Endodermal cell (in vitro differentiated cells): ENCODE measurements at regions not wholly inside any gene's neighbourhood (a gene's known extent, or its start where the extent isn't known, plus 50 kb on each side); places are given as distances from the start of the nearest gene placed in this dataset.

Experiments used
- DNase-seq: peaks from one replicate; pipeline ENCODE4 v3.0.0-alpha.2; 2017
- H3K27ac ChIP-seq: 2 replicates; pipeline ENCODE4 v1.5.1; 2013; ENCODE audit warnings: mild to moderate bottlenecking, low read depth, low read length, moderate library complexity
- H3K27me3 ChIP-seq: 2 replicates; pipeline ENCODE4 v1.6.1; 2013; ENCODE audit warnings: mild to moderate bottlenecking, low read length, moderate library complexity; ENCODE audit not compliant: insufficient read depth, control insufficient read depth, poor library complexity, severe bottlenecking
- H3K36me3 ChIP-seq: 2 replicates; pipeline ENCODE4 v1.7.0; 2013; ENCODE audit warnings: mild to moderate bottlenecking, low read length, moderate library complexity; ENCODE audit not compliant: control insufficient read depth, insufficient read depth
- H3K4me1 ChIP-seq: one replicate; pipeline ENCODE4 v1.7.0; 2013; ENCODE audit warnings: low read length; ENCODE audit not compliant: control insufficient read depth, insufficient read depth
- H3K4me3 ChIP-seq: 2 replicates; pipeline ENCODE4 v1.5.1; 2013; ENCODE audit warnings: mild to moderate bottlenecking, low read length, moderate library complexity
- H3K9ac ChIP-seq: 2 replicates; pipeline ENCODE4 v1.6.1; 2013; ENCODE audit warnings: mild to moderate bottlenecking, low read length, moderate library complexity; ENCODE audit not compliant: poor library complexity, severe bottlenecking; ENCODE audit errors: extremely low read depth
- H3K9me3 ChIP-seq: 2 replicates; pipeline ENCODE4 v1.6.1; 2013; ENCODE audit warnings: mild to moderate bottlenecking, low read length, moderate library complexity; ENCODE audit not compliant: control insufficient read depth
- H3K27ac Mint-ChIP-seq: 2 replicates; pipeline ENCODE4 v1.8.0; 2020; ENCODE audit warnings: mixed read lengths
- H3K27me3 Mint-ChIP-seq: 2 replicates; pipeline ENCODE4 v1.8.0; 2021; ENCODE audit warnings: mild to moderate bottlenecking, mixed read lengths; ENCODE audit not compliant: insufficient read depth
- H3K36me3 Mint-ChIP-seq: 2 replicates; pipeline ENCODE4 v1.8.0; 2020; ENCODE audit warnings: low read depth, mixed read lengths
- H3K4me1 Mint-ChIP-seq: 2 replicates; pipeline ENCODE4 v1.8.0; 2020; ENCODE audit warnings: mixed read lengths
- H3K4me3 Mint-ChIP-seq: 2 replicates; pipeline ENCODE4 v1.8.0; 2020; ENCODE audit warnings: mild to moderate bottlenecking, moderate library complexity, mixed read lengths
- H3K9me3 Mint-ChIP-seq: 2 replicates; pipeline ENCODE4 v1.8.0; 2020; ENCODE audit warnings: mild to moderate bottlenecking, mixed read lengths
- CTCF ChIP-seq: fragments of 200-600 bp; sonication (generic); conservative IDR thresholded peaks from 2 replicates; pipeline ENCODE4 v1.5.0; 2021; ENCODE audit warnings: antibody characterized with exemption, mild to moderate bottlenecking
- WGBS, 2 experiments: methylation state at CpG; one replicate each; pipeline versions ENCODE4 v1.1.5 to v1.1.7; 2013; ENCODE audit warnings: missing lambda C conversion rate in 2 of 2, mixed read lengths in 1 of 2; ENCODE audit not compliant: insufficient coverage in 1 of 2, insufficient read length in 1 of 2; 5-methylcytosine and 5-hydroxymethylcytosine counted together

DNA sequence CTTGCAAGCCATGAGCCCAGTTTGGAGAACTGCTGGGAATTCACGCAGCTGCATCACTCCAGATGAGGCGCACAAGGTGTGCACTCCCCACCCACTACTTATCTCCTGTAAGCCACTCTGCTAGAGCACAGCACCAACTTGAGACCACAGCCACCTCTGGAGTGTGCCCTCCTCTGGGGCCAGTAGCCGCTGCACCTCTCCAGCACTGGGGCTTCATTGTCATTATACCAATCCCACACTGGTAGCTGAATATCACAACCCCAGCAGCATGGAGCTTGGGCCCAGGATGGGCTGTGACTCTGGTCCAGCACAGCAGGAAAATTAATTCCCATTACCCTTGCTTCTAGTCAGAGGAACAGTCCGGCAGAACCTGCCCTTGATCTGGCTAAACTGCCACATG is 125.6 kb downstream of the LSM5 start:
- no peak overlapping the region for H3K27ac Mint-ChIP-seq
- peaks cover 7% of the 10 kb centered on the region for H3K9me3 Mint-ChIP-seq
- Histone ChIP-seq H3K36me3 (no peaks in the 10 kb centered on the region), H3K4me3 (no peak overlapping the region), H3K27ac (no peak overlapping the region), H3K27me3 (no peaks in the 10 kb centered on the region), H3K9ac (no peak overlapping the region), H3K4me1 (no peaks in the 10 kb centered on the region), H3K9me3 (no peaks in the 10 kb centered on the region)
- no peak for TF ChIP-seq CTCF
- H3K4me1 Mint-ChIP-seq: no peaks in the 10 kb centered on the region
- WGBS, 2 experiments: 80 to 93% methylated on average over 1 to 4 of the region's 4 CpGs
- H3K27me3 Mint-ChIP-seq: peaks cover 20% of the 10 kb centered on the region
- no peak overlapping the region for H3K4me3 Mint-ChIP-seq
- H3K36me3 Mint-ChIP-seq: no peaks in the 10 kb centered on the region
- no peak for DNase-seq

DNA sequence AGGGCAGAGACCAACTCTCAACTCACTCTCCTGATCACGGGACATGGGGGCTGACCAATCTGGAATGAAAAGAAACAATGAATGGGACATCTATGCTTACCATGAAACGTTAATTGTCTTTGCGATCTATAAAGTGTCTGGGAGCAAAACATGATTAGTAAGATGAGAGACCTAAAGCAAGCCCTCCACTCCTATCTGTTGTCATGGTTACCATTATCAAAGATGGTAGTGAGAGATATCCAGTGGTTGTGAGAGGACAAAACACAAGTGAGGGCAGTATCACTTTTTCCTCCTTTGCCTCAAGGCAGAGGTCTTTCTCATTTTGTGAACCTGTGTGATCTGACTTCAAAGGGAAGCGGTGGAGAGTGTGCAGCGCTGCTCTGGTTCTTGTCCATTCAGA is 130.1 kb downstream of the LSM5 start:
- Mint-ChIP-seq H3K27me3 (peaks cover 28% of the 10 kb centered on the region), H3K4me3 (no peak overlapping the region), H3K36me3 (no peaks in the 10 kb centered on the region), H3K4me1 (no peaks in the 10 kb centered on the region), H3K9me3 (no peaks in the 10 kb centered on the region), H3K27ac (no peak overlapping the region)
- 90 to 100% methylated on average over 2 to 5 of the region's 5 CpGs for WGBS, 2 experiments
- Histone ChIP-seq H3K4me1 (no peaks in the 10 kb centered on the region), H3K36me3 (no peaks in the 10 kb centered on the region), H3K9me3 (no peaks in the 10 kb centered on the region), H3K27me3 (peaks cover 1% of the 10 kb centered on the region), H3K9ac (no peak overlapping the region), H3K27ac (no peak overlapping the region), H3K4me3 (no peak overlapping the region)
- TF ChIP-seq CTCF: no peak
- no peak for DNase-seq

DNA sequence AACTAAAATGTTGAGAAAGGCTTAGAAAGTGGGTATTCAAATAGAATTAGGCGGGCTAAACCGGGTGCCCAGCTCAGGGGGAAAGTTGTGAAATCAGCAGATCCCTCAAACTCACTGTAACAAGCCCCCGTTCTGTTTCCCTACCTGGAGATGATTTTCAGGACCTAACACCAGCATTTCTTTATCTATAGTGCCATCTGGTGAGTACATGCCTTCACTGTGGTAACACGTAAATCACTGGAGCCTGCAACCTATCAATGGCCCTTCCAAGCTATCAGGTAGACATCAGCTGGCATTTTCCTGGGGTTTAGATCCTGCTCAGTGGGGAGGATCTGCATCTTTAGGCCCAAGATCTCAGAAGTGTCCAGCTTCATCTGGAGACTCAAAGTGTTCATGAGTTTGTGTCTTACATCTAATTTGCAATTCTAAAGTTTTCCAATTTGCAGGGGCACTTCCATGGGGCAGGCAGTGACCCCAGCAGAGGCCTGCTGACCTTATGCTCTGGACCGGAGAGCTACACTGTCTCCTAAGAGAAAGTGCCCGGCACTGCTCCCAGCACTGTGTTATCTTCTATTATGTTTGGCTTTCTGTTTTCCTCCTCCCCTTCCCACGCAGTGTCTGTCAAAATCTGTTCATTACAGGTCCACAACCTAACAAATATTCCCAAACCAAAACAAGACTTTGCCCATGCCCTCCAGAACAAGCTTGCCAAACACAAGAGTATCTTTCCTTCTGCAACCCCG is 132.5 kb downstream of the LSM5 start:
- H3K36me3 Mint-ChIP-seq: no peaks in the 10 kb centered on the region
- Histone ChIP-seq H3K9me3 (no peaks in the 10 kb centered on the region), H3K9ac (no peak overlapping the region), H3K27ac (no peak overlapping the region), H3K4me3 (no peak overlapping the region), H3K36me3 (no peaks in the 10 kb centered on the region), H3K4me1 (no peaks in the 10 kb centered on the region), H3K27me3 (peaks cover 4% of the 10 kb centered on the region)
- no peak for DNase-seq
- H3K27me3 Mint-ChIP-seq: peaks cover 24% of the 10 kb centered on the region
- 53 to 70% methylated on average over 5 to 8 of the region's 8 CpGs for WGBS, 2 experiments
- no peak overlapping the region for H3K27ac Mint-ChIP-seq
- H3K4me1 Mint-ChIP-seq: no peaks in the 10 kb centered on the region
- H3K9me3 Mint-ChIP-seq: no peaks in the 10 kb centered on the region
- TF ChIP-seq CTCF: peak; percentile 50
- H3K4me3 Mint-ChIP-seq: no peak overlapping the region
